NCI-H2227 (cell line): ENCODE measurements at regions not wholly inside any gene's neighbourhood (a gene's known extent, or its start where the extent isn't known, plus 50 kb on each side); places are given as distances from the start of the nearest gene placed in this dataset.

ENCODE experiments used
- DNase-seq: peaks from one replicate; lab custom pipeline; 2025; ENCODE audit not compliant: unreplicated experiment; lab: John Stamatoyannopoulos, UW

GRCh38 chr5:138626333-138626944 lies 51.2 kb upstream of the HSPA9 start:
- DNase-seq: no peak

- no peak for DNase-seq
These were observed 49.9 kb upstream of the HSPA9 start for GRCh38 chr5:138625134-138625533.
